ENCODE measurements at regions not wholly inside any gene's neighbourhood (a gene's known extent, or its start where the extent isn't known, plus 50 kb on each side); places are given as distances from the start of the nearest gene placed in this dataset.

GRCh38 chr20:24897974-24898373 is 51.1 kb upstream of the CST7 start:
- Histone ChIP-seq H4K20me1 (ENCODE audit: low read depth) (no peaks in the 10 kb centered on the region), H3F3A (ENCODE audit: low read depth) (no peaks in the 10 kb centered on the region), H3K9me3 (ENCODE audit: low read depth) (no peaks in the 10 kb centered on the region), H3K27ac (no peak overlapping the region), H3K4me3 (no peak overlapping the region), H3K9ac (no peak overlapping the region), H2AFZ (replicated peaks) (no peak overlapping the region), H3K36me3 (no peaks in the 10 kb centered on the region), H3K4me2 (no peak overlapping the region), H3K79me2 (ENCODE audit: low read depth) (no peaks in the 10 kb centered on the region), H3K4me1 (no peaks in the 10 kb centered on the region), H3K27me3 (no peaks in the 10 kb centered on the region)
- Mint-ChIP-seq H3K9me3 (peaks cover 21% of the 10 kb centered on the region), H3K4me1 (no peaks in the 10 kb centered on the region), H3K36me3 (no peaks in the 10 kb centered on the region), H3K27me3 (ENCODE audit: insufficient read depth, low read depth) (peaks cover 1% of the 10 kb centered on the region), H3K27ac (no peak overlapping the region), H3K4me3 (no peak overlapping the region)
- TF ChIP-seq CTCF (IDR thresholded peaks at IDR 0.05) (no peak), EZH2 (IDR thresholded peaks at IDR 0.05) (no peak), EZH2phosphoT487 (IDR thresholded peaks at IDR 0.05) (no peak)
- no peak for DNase-seq (ENCODE audit: low spot score)

- Histone ChIP-seq H4K20me1 (ENCODE audit: low read depth) (no peaks in the 10 kb centered on the region), H3K27ac (no peak overlapping the region), H3K4me2 (no peak overlapping the region), H3K36me3 (no peaks in the 10 kb centered on the region), H3K4me3 (no peak overlapping the region), H3K79me2 (ENCODE audit: low read depth) (no peaks in the 10 kb centered on the region), H3K27me3 (no peaks in the 10 kb centered on the region), H3F3A (ENCODE audit: low read depth) (no peaks in the 10 kb centered on the region), H3K9ac (no peak overlapping the region), H2AFZ (replicated peaks) (no peak overlapping the region), H3K9me3 (ENCODE audit: low read depth) (no peaks in the 10 kb centered on the region), H3K4me1 (no peaks in the 10 kb centered on the region)
- Mint-ChIP-seq H3K27me3 (ENCODE audit: insufficient read depth, low read depth) (no peaks in the 10 kb centered on the region), H3K4me3 (no peak overlapping the region), H3K27ac (no peak overlapping the region), H3K4me1 (no peaks in the 10 kb centered on the region), H3K9me3 (peaks cover 21% of the 10 kb centered on the region), H3K36me3 (no peaks in the 10 kb centered on the region)
- TF ChIP-seq EZH2 (IDR thresholded peaks at IDR 0.05) = no peak
- no peak for TF ChIP-seq EZH2phosphoT487 (IDR thresholded peaks at IDR 0.05)
- no peak for TF ChIP-seq CTCF (IDR thresholded peaks at IDR 0.05)
- DNase-seq (ENCODE audit: low spot score) = no peak
Observed at GRCh38 chr20:24899153-24899552, 49.9 kb upstream of the CST7 start.

Measured in neural progenitor cell (in vitro differentiated cells).